ENCODE measurements at regions not wholly inside any gene's neighbourhood (a gene's known extent, or its start where the extent isn't known, plus 50 kb on each side); places are given as distances from the start of the nearest gene placed in this dataset.

- no peaks in the 10 kb centered on the region for H3K27me3 ChIP-seq (replicated peaks; ENCODE audit: control insufficient read depth, insufficient read depth, low read length)
- no peaks in the 10 kb centered on the region for H3K9me3 ChIP-seq
- Mint-ChIP-seq H3K4me3 (ENCODE audit: unreplicated experiment) (no peak overlapping the region), H3K4me1 (ENCODE audit: low read depth, unreplicated experiment) (no peaks in the 10 kb centered on the region), H3K9me3 (ENCODE audit: unreplicated experiment) (no peaks in the 10 kb centered on the region), H3K36me3 (ENCODE audit: insufficient read depth, unreplicated experiment) (no peaks in the 10 kb centered on the region), H3K27ac (ENCODE audit: unreplicated experiment) (no peak overlapping the region), H3K27me3 (ENCODE audit: insufficient read depth, unreplicated experiment) (no peaks in the 10 kb centered on the region)
- TF ChIP-seq CTCF (IDR thresholded peaks at IDR 0.05; ENCODE audit: insufficient read depth in 1 of 2, low read depth in 1 of 2, low read length in 1 of 2, severe bottlenecking in 1 of 2, unreplicated experiment in 1 of 2) = no peak
- POLR2A ChIA-PET = no interaction called here
- no peaks in the 10 kb centered on the region for H3K4me1 ChIP-seq
- intact Hi-C loops (cut with micrococcal nuclease; ENCODE audit: unreplicated experiment) = no loop called here
- BruUV-seq (replicated peaks) = no TSS peak
- H3K4me3 ChIP-seq (ENCODE audit: low read depth, low read length) = no peak overlapping the region
- CTCF ChIA-PET = no interaction called here
- DNase-seq = no peak
- no peaks in the 10 kb centered on the region for H3K36me3 ChIP-seq (ENCODE audit: control insufficient read depth, insufficient read depth, low read length)
Observed at GRCh38 chr5:64026493-64026892, 64.2 kb upstream of the HTR1A start.

- intact Hi-C loops (cut with micrococcal nuclease; ENCODE audit: unreplicated experiment) = no loop called here
- TF ChIP-seq CTCF (IDR thresholded peaks at IDR 0.05; ENCODE audit: insufficient read depth in 1 of 2, low read depth in 1 of 2, low read length in 1 of 2, severe bottlenecking in 1 of 2, unreplicated experiment in 1 of 2) = no peak
- DNase-seq = no peak
- Mint-ChIP-seq H3K27me3 (ENCODE audit: insufficient read depth, unreplicated experiment) (no peaks in the 10 kb centered on the region), H3K9me3 (ENCODE audit: unreplicated experiment) (no peaks in the 10 kb centered on the region), H3K4me1 (ENCODE audit: low read depth, unreplicated experiment) (no peaks in the 10 kb centered on the region), H3K36me3 (ENCODE audit: insufficient read depth, unreplicated experiment) (no peaks in the 10 kb centered on the region), H3K27ac (ENCODE audit: unreplicated experiment) (no peak overlapping the region), H3K4me3 (ENCODE audit: unreplicated experiment) (no peak overlapping the region)
- Histone ChIP-seq H3K9me3 (no peaks in the 10 kb centered on the region), H3K4me1 (no peaks in the 10 kb centered on the region), H3K36me3 (ENCODE audit: control insufficient read depth, insufficient read depth, low read length) (no peaks in the 10 kb centered on the region), H3K27me3 (replicated peaks; ENCODE audit: control insufficient read depth, insufficient read depth, low read length) (no peaks in the 10 kb centered on the region), H3K4me3 (ENCODE audit: low read depth, low read length) (no peak overlapping the region)
- POLR2A ChIA-PET = no interaction called here
- CTCF ChIA-PET = no interaction called here
- BruUV-seq (replicated peaks) = no TSS peak
Observed at GRCh38 chr5:64019746-64020145, 57.5 kb upstream of the HTR1A start.

- Histone ChIP-seq H3K36me3 (ENCODE audit: control insufficient read depth, insufficient read depth, low read length) (no peaks in the 10 kb centered on the region), H3K9me3 (no peaks in the 10 kb centered on the region), H3K4me3 (ENCODE audit: low read depth, low read length) (no peak overlapping the region), H3K4me1 (no peaks in the 10 kb centered on the region), H3K27me3 (replicated peaks; ENCODE audit: control insufficient read depth, insufficient read depth, low read length) (no peaks in the 10 kb centered on the region)
- no peaks in the 10 kb centered on the region for H3K4me1 Mint-ChIP-seq (ENCODE audit: low read depth, unreplicated experiment)
- H3K27ac Mint-ChIP-seq (ENCODE audit: unreplicated experiment) = no peak overlapping the region
- no TSS peak for BruUV-seq (replicated peaks)
- no peak overlapping the region for H3K4me3 Mint-ChIP-seq (ENCODE audit: unreplicated experiment)
- no peaks in the 10 kb centered on the region for H3K9me3 Mint-ChIP-seq (ENCODE audit: unreplicated experiment)
- CTCF ChIA-PET = no interaction called here
- TF ChIP-seq CTCF (IDR thresholded peaks at IDR 0.05; ENCODE audit: insufficient read depth in 1 of 2, low read depth in 1 of 2, low read length in 1 of 2, severe bottlenecking in 1 of 2, unreplicated experiment in 1 of 2) = no peak
- POLR2A ChIA-PET = no interaction called here
- H3K27me3 Mint-ChIP-seq (ENCODE audit: insufficient read depth, unreplicated experiment) = peaks cover under 1% of the 10 kb centered on the region
- intact Hi-C loops (cut with micrococcal nuclease; ENCODE audit: unreplicated experiment) = no loop called here
- DNase-seq = no peak
- no peaks in the 10 kb centered on the region for H3K36me3 Mint-ChIP-seq (ENCODE audit: insufficient read depth, unreplicated experiment)
Observed at GRCh38 chr5:64018966-64019365, 56.7 kb upstream of the HTR1A start.

Data from Caco-2 (cell line).